ENCODE measurements at regions not wholly inside any gene's neighbourhood (a gene's known extent, or its start where the extent isn't known, plus 50 kb on each side); places are given as distances from the start of the nearest gene placed in this dataset.

- dilution Hi-C loops (cut with HindIII; ENCODE audit: low sequenced_read_pairs, unreplicated experiment) = no loop called here
- BruUV-seq (replicated peaks) = no TSS peak
Measured at GRCh38 chr6:27619436-27619835, 146.5 kb upstream of the ZNF184 start.

More at GRCh38 chr6:27619436-27619835, 146.5 kb upstream of the ZNF184 start:
- Histone ChIP-seq H3K18ac (ENCODE audit: low read depth, low read length) (no peak overlapping the region), H3K9me3 (ENCODE audit: control insufficient read depth, insufficient read depth, low read length) (no peaks in the 10 kb centered on the region), H3K27ac (ENCODE audit: insufficient read depth, low read length) (no peak overlapping the region), H3K56ac (ENCODE audit: extremely low read depth, insufficient read depth, low read length) (no peak overlapping the region), H3K9me1 (ENCODE audit: insufficient read depth, low read length) (no peaks in the 10 kb centered on the region), H2BK15ac (ENCODE audit: low read depth, low read length) (no peak overlapping the region), H3K14ac (replicated peaks; ENCODE audit: low read depth, low read length) (no peak overlapping the region), H3K23ac (ENCODE audit: low read depth, low read length) (no peak overlapping the region), H4K8ac (ENCODE audit: low read depth in 2 of 2, low read length in 2 of 2) (no peak overlapping the region), H4K20me1 (ENCODE audit: insufficient read depth, low read length) (no peaks in the 10 kb centered on the region), H2AK9ac (replicated peaks; ENCODE audit: low read depth, low read length, poor library complexity) (no peak overlapping the region), H2AFZ (replicated peaks; ENCODE audit: low read length, poor library complexity) (no peak overlapping the region), H3K4me2 (ENCODE audit: low read depth, low read length) (no peak overlapping the region), H3K36me3 (ENCODE audit: control insufficient read depth, insufficient read depth, low read length) (no peaks in the 10 kb centered on the region), H3K79me1 (ENCODE audit: low read depth in 1 of 2, low read length in 2 of 2) (no peaks in the 10 kb centered on the region), H2BK20ac (ENCODE audit: low read depth, low read length) (no peak overlapping the region), H4K5ac (ENCODE audit: low read depth, low read length) (no peak overlapping the region), H4K91ac (ENCODE audit: insufficient read depth, low read depth, low read length) (no peak overlapping the region), H3K27me3 (ENCODE audit: control insufficient read depth, insufficient read depth, low read length) (no peaks in the 10 kb centered on the region), H2BK5ac (ENCODE audit: low read depth, low read length, poor library complexity, severe bottlenecking) (no peak overlapping the region), H3K4me1 (ENCODE audit: control insufficient read depth, insufficient read depth, low read length) (no peaks in the 10 kb centered on the region), H2AK5ac (ENCODE audit: low read depth, low read length) (no peak overlapping the region), H3K4me3 (ENCODE audit: insufficient read depth, low read depth, low read length) (no peak overlapping the region), H3K9ac (ENCODE audit: low read depth, low read length) (no peak overlapping the region), H2BK120ac (ENCODE audit: low read depth, low read length) (no peak overlapping the region), H3K4ac (ENCODE audit: low read depth, low read length) (no peak overlapping the region)
- ChIA-PET POLR2A (ENCODE audit: unreplicated experiment) (no interaction called here), CTCF (no interaction called here)
- DNase-seq (no peak), ATAC-seq (ENCODE audit: low read depth) (no peak)
- intact Hi-C loops (cut with micrococcal nuclease) = no loop called here
- TF ChIP-seq MXI1 (IDR thresholded peaks at IDR 0.05; ENCODE audit: borderline replicate concordance, low read depth, low read length) = no peak
- no peak for TF ChIP-seq RAD21 (IDR thresholded peaks at IDR 0.05; ENCODE audit: low read length)
- TF ChIP-seq BHLHE40 (IDR thresholded peaks at IDR 0.05; ENCODE audit: low read depth, low read length) = no peak
- no peak for TF ChIP-seq RFX5 (IDR thresholded peaks at IDR 0.05; ENCODE audit: low read depth, low read length)
- TF ChIP-seq, protein P1, sequence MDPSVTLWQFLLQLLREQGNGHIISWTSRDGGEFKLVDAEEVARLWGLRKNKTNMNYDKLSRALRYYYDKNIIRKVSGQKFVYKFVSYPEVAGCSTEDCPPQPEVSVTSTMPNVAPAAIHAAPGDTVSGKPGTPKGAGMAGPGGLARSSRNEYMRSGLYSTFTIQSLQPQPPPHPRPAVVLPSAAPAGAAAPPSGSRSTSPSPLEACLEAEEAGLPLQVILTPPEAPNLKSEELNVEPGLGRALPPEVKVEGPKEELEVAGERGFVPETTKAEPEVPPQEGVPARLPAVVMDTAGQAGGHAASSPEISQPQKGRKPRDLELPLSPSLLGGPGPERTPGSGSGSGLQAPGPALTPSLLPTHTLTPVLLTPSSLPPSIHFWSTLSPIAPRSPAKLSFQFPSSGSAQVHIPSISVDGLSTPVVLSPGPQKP (IDR thresholded peaks at IDR 0.05; ENCODE audit: borderline replicate concordance, low read depth, low read length) = no peak
- no peak for TF ChIP-seq MAFK (IDR thresholded peaks at IDR 0.05; ENCODE audit: low read depth, low read length)
- no peak for TF ChIP-seq POLR2A (IDR thresholded peaks at IDR 0.05; ENCODE audit: low read depth, low read length)
- TF ChIP-seq USF2 (IDR thresholded peaks at IDR 0.05; ENCODE audit: low read depth, low read length) = no peak
- no peak for TF ChIP-seq FOS (IDR thresholded peaks at IDR 0.05; ENCODE audit: low read depth, low read length)
- no peak for TF ChIP-seq NFE2L2 (IDR thresholded peaks at IDR 0.05; ENCODE audit: low read depth, low read length)
- TF ChIP-seq CTCF (conservative IDR thresholded peaks at IDR 0.05; ENCODE audit: low read depth, low read length) = no peak
- no peak for TF ChIP-seq SMC3 (IDR thresholded peaks at IDR 0.05; ENCODE audit: low read depth, low read length)
- TF ChIP-seq MAZ (IDR thresholded peaks at IDR 0.05; ENCODE audit: borderline replicate concordance, low read depth, low read length) = no peak
- no peak for TF ChIP-seq CHD1 (IDR thresholded peaks at IDR 0.05; ENCODE audit: low read depth, low read length)
- no peak for TF ChIP-seq RCOR1 (IDR thresholded peaks at IDR 0.05; ENCODE audit: insufficient replicate concordance, low read length)
- TF ChIP-seq CEBPB (IDR thresholded peaks at IDR 0.05; ENCODE audit: low read depth, low read length) = no peak
- in situ Hi-C loops (cut with MboI; ENCODE audit: low sequenced_read_pairs) = no loop called here
- WGBS, 2 experiments (ENCODE audit: extremely low coverage in 2 of 2, insufficient read length in 1 of 2) = 0% methylated on average over 1 of the region's 4 CpGs; no CpG with 5 or more reads in 1 of the 2 experiments

Data from IMR-90 (cell line).